ENCODE measurements at regions not wholly inside any gene's neighbourhood (a gene's known extent, or its start where the extent isn't known, plus 50 kb on each side); places are given as distances from the start of the nearest gene placed in this dataset.

GRCh38 chrX:8873102-8873501 is 71.9 kb upstream of the FAM9A start:
- H3K4me3 ChIP-seq (ENCODE audit: low read length) = no peak overlapping the region
- H3K9me3 ChIP-seq (replicated peaks; ENCODE audit: control insufficient read depth, low read depth, low read length) = no peaks in the 10 kb centered on the region
- H3K36me3 ChIP-seq (ENCODE audit: control insufficient read depth, insufficient read depth, low read length) = no peaks in the 10 kb centered on the region
- H3K27ac ChIP-seq (ENCODE audit: low read length) = no peak overlapping the region
- peaks cover 20% of the 10 kb centered on the region for H3K27me3 ChIP-seq (ENCODE audit: control insufficient read depth, insufficient read depth, low read length)
- WGBS (ENCODE audit: insufficient coverage) = no CpG with 5 or more reads among the region's 2 CpGs
- H3K4me1 ChIP-seq (ENCODE audit: control insufficient read depth, insufficient read depth, low read length) = no peaks in the 10 kb centered on the region
- no peak for DNase-seq

GRCh38 chrX:8870411-8870810 is 69.2 kb upstream of the FAM9A start:
- Histone ChIP-seq H3K9me3 (replicated peaks; ENCODE audit: control insufficient read depth, low read depth, low read length) (no peaks in the 10 kb centered on the region), H3K4me1 (ENCODE audit: control insufficient read depth, insufficient read depth, low read length) (no peaks in the 10 kb centered on the region), H3K4me3 (ENCODE audit: low read length) (no peak overlapping the region), H3K27ac (ENCODE audit: low read length) (no peak overlapping the region), H3K27me3 (ENCODE audit: control insufficient read depth, insufficient read depth, low read length) (peaks cover 22% of the 10 kb centered on the region), H3K36me3 (ENCODE audit: control insufficient read depth, insufficient read depth, low read length) (no peaks in the 10 kb centered on the region)
- WGBS (ENCODE audit: insufficient coverage) = 87% methylated on average over 3 of the region's 3 CpGs
- no peak for DNase-seq

DNA sequence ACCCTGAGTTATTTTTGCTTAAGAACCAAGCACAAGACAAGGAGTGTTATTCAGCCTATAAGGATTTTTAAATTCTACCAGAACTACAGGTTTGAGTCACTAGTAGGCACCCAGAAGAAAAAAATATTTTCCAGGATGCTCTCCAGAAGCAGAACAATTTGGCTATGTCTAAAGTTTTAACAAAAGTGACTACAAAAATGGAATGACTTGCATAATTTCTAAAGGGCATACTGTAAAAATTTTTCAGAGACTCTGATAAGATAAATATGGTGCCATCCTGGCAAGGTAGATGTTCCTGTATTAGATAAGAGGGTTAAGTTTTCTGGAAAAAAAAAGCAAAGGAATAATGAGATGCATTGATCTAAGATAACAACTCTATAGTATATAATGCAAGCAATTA is 68.6 kb upstream of the FAM9A start:
- no peak overlapping the region for H3K27ac ChIP-seq (ENCODE audit: low read length)
- H3K4me1 ChIP-seq (ENCODE audit: control insufficient read depth, insufficient read depth, low read length) = no peaks in the 10 kb centered on the region
- H3K27me3 ChIP-seq (ENCODE audit: control insufficient read depth, insufficient read depth, low read length) = peaks cover 19% of the 10 kb centered on the region
- H3K9me3 ChIP-seq (replicated peaks; ENCODE audit: control insufficient read depth, low read depth, low read length) = no peaks in the 10 kb centered on the region
- H3K36me3 ChIP-seq (ENCODE audit: control insufficient read depth, insufficient read depth, low read length) = no peaks in the 10 kb centered on the region
- H3K4me3 ChIP-seq (ENCODE audit: low read length) = no peak overlapping the region
- DNase-seq = no peak

- Histone ChIP-seq H3K4me1 (ENCODE audit: control insufficient read depth, insufficient read depth, low read length) (no peaks in the 10 kb centered on the region), H3K9me3 (replicated peaks; ENCODE audit: control insufficient read depth, low read depth, low read length) (no peaks in the 10 kb centered on the region), H3K4me3 (ENCODE audit: low read length) (no peak overlapping the region), H3K27ac (ENCODE audit: low read length) (no peak overlapping the region), H3K36me3 (ENCODE audit: control insufficient read depth, insufficient read depth, low read length) (no peaks in the 10 kb centered on the region), H3K27me3 (ENCODE audit: control insufficient read depth, insufficient read depth, low read length) (peaks cover 18% of the 10 kb centered on the region)
- no CpG with 5 or more reads among the region's 3 CpGs for WGBS (ENCODE audit: insufficient coverage)
- DNase-seq = peak; percentile 69
Observed at GRCh38 chrX:8868906-8869305, 67.7 kb upstream of the FAM9A start.

- no peaks in the 10 kb centered on the region for H3K4me1 ChIP-seq (ENCODE audit: control insufficient read depth, insufficient read depth, low read length)
- DNase-seq = no peak
Observed at GRCh38 chrX:8868070-8868773, 67.0 kb upstream of the FAM9A start.

DNA sequence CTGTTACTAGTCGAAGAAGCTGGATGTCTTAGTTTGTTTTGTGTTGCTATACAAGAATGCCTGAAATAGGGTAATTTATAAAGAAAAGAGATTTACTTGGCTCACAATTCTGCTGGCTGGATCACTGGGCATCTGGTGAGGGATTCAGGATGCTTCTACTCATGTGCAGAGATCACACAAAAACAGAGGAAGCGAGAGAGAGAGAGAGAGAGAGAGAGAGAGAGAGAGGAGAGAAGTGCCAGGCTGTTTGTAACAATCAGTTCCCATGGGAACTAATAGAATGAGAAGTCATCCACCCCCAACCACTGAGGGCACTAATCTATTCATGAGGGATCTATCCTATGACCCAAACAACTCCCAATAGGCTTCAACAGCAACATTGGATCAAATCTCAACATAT is 66.2 kb upstream of the FAM9A start:
- no peak for DNase-seq
- no CpG with 5 or more reads among the region's 2 CpGs for whole genome bisulfite sequencing (ENCODE audit: insufficient coverage)

More at GRCh38 chrX:8868070-8868773, 67.0 kb upstream of the FAM9A start:
- no peak overlapping the region for H3K4me3 ChIP-seq (ENCODE audit: low read length)
- H3K27ac ChIP-seq (ENCODE audit: low read length) = no peak overlapping the region
- H3K27me3 ChIP-seq (ENCODE audit: control insufficient read depth, insufficient read depth, low read length) = peaks cover 17% of the 10 kb centered on the region
- no peaks in the 10 kb centered on the region for H3K9me3 ChIP-seq (replicated peaks; ENCODE audit: control insufficient read depth, low read depth, low read length)
- WGBS (ENCODE audit: insufficient coverage) = 61% methylated on average over 5 of the region's 5 CpGs
- H3K36me3 ChIP-seq (ENCODE audit: control insufficient read depth, insufficient read depth, low read length) = no peaks in the 10 kb centered on the region

DNA sequence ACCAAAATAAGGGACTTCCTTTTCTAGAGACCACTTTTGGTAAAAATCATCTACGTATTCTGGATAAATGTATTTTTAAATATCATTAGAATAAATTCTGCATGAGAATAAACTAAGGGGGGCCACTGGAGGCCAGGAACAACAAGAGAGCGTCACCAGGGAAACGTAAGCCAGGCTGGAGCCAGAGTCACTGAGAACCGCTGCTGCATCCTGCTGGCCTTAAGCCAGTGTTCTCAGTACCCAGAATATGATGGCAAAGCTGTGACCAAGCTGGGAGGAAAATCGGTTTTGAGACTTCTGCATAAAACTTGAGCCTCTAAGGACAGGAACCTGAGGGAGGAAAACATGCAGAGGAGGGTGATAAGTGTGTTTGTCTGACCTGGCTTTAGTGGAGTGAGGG is 63.0 kb upstream of the FAM9A start:
- Histone ChIP-seq H3K27me3 (ENCODE audit: control insufficient read depth, insufficient read depth, low read length) (peaks cover 17% of the 10 kb centered on the region), H3K4me1 (ENCODE audit: control insufficient read depth, insufficient read depth, low read length) (no peaks in the 10 kb centered on the region), H3K4me3 (ENCODE audit: low read length) (no peak overlapping the region), H3K27ac (ENCODE audit: low read length) (no peak overlapping the region), H3K36me3 (ENCODE audit: control insufficient read depth, insufficient read depth, low read length) (no peaks in the 10 kb centered on the region), H3K9me3 (replicated peaks; ENCODE audit: control insufficient read depth, low read depth, low read length) (no peaks in the 10 kb centered on the region)
- 27% methylated on average over 4 of the region's 5 CpGs for WGBS (ENCODE audit: insufficient coverage)
- peak; percentile 24 for DNase-seq

More for the DNA sequence above, 66.2 kb upstream of the FAM9A start:
- Histone ChIP-seq H3K4me3 (ENCODE audit: low read length) (no peak overlapping the region), H3K4me1 (ENCODE audit: control insufficient read depth, insufficient read depth, low read length) (no peaks in the 10 kb centered on the region), H3K27ac (ENCODE audit: low read length) (no peak overlapping the region), H3K27me3 (ENCODE audit: control insufficient read depth, insufficient read depth, low read length) (peaks cover 15% of the 10 kb centered on the region), H3K9me3 (replicated peaks; ENCODE audit: control insufficient read depth, low read depth, low read length) (no peaks in the 10 kb centered on the region), H3K36me3 (ENCODE audit: control insufficient read depth, insufficient read depth, low read length) (no peaks in the 10 kb centered on the region)

DNA sequence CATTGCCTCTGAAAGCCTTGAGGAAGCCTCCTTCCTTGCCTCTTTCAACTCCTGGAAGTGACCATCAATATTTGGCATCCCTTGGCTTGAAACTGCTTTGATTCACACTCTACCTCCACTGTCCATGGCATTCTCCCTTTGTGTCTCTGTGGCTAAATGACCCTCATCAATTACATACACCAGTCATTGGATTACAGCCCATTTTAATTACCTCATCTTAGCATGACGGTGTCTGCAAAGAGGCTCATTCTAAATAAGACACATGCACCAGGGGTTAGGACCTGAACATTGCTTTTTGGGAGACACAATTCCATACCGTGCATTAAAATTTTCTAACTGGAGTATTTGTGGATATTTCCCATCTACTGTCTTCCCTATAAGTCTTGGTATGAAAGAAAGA is 60.7 kb upstream of the FAM9A start:
- WGBS (ENCODE audit: insufficient coverage) = no CpG with 5 or more reads among the region's 2 CpGs
- DNase-seq = no peak
- H3K4me3 ChIP-seq (ENCODE audit: low read length) = no peak overlapping the region

DNA sequence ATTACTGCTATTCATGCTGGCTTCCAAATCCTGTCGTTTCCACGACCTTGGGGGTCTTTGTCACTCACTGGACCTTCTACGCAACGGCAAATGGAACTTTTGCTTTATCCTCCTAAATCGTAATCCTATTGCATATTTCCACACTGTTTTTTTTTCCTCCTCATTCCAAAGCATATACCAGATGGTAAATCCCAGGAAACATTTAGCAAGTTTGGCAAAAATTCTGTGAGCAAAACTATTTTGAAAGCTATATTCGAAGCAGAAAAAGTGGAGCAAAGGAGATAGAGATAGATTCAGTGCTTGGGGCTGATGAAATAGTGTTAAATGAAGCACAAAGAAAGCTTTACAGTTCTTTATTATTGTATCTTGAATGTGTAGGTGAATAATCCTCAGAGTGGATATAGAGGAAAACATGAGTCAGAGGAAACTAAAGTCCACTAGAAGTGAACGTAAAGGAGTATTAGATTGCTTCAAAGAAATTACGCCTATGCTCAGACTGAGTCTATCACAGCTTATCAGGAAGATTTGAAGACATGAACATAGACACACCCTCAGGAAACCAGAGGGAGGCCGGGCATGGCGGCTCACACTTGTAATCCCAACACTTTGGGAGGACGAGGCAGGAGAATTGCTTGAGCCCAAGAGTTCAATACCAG is 50.2 kb upstream of the FAM9A start:
- Histone ChIP-seq H3K27ac (ENCODE audit: low read length) (no peak overlapping the region), H3K36me3 (ENCODE audit: control insufficient read depth, insufficient read depth, low read length) (no peaks in the 10 kb centered on the region), H3K4me1 (ENCODE audit: control insufficient read depth, insufficient read depth, low read length) (no peaks in the 10 kb centered on the region), H3K4me3 (ENCODE audit: low read length) (no peak overlapping the region), H3K27me3 (ENCODE audit: control insufficient read depth, insufficient read depth, low read length) (peaks cover 19% of the 10 kb centered on the region), H3K9me3 (replicated peaks; ENCODE audit: control insufficient read depth, low read depth, low read length) (no peaks in the 10 kb centered on the region)
- WGBS (ENCODE audit: insufficient coverage) = 54% methylated on average over 4 of the region's 11 CpGs
- peak; percentile 17 for DNase-seq

More for the DNA sequence above, 60.7 kb upstream of the FAM9A start:
- no peaks in the 10 kb centered on the region for H3K9me3 ChIP-seq (replicated peaks; ENCODE audit: control insufficient read depth, low read depth, low read length)
- peaks cover 15% of the 10 kb centered on the region for H3K27me3 ChIP-seq (ENCODE audit: control insufficient read depth, insufficient read depth, low read length)
- no peaks in the 10 kb centered on the region for H3K36me3 ChIP-seq (ENCODE audit: control insufficient read depth, insufficient read depth, low read length)
- H3K4me1 ChIP-seq (ENCODE audit: control insufficient read depth, insufficient read depth, low read length) = no peaks in the 10 kb centered on the region
- no peak overlapping the region for H3K27ac ChIP-seq (ENCODE audit: low read length)
